Upper lobe of left lung (tissue), 4 donors: ENCODE measurements at regions not wholly inside any gene's neighbourhood (a gene's known extent, or its start where the extent isn't known, plus 50 kb on each side); places are given as distances from the start of the nearest gene placed in this dataset.

Experiments used
- EP300 ChIP-seq, 4 donors: sonication (generic); formaldehyde crosslinking; IDR thresholded peaks; one replicate each; pipeline ENCODE4 v1.5.1; 2017; ENCODE audit warnings: antibody characterized with exemption in 4 of 4, control low read depth in 2 of 4
- POLR2A ChIP-seq, 4 donors: fragments of 450-650 bp; IDR thresholded peaks; one replicate each; pipeline ENCODE4 v1.5.1; 2016 to 2017; ENCODE audit warnings: antibody characterized with exemption in 4 of 4, mild to moderate bottlenecking in 2 of 4
- TF ChIP-seq, protein P1 (sequence below), 6 experiments: fragments of 450-650 bp in 4 of 6; fragments of 200-600 bp in 2 of 6; sonication (generic) in 2 of 6; IDR thresholded peaks; one replicate each; pipeline ENCODE4 v1.5.1; 2016 to 2019; ENCODE audit warnings: antibody characterized with exemption in 6 of 6

DNA sequence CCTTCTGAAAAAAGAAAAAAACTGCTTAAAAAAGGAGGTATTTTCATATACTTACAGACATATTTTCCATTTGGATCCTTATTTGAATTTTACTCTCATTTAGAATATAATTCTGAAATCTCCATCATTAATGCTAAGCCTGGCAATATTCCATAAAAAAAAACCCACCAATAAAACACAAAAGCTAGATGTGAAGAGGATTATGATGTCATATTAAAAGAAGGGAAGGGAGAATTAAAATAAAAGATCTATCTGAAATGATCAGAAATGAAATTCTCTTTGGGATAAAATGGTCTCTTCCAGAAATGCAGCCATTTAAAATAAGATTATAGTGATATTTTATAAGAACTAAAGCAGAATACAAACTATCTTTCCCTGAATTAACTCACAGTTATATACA, 206.7 kb upstream of the CAMK1G start:
- TF ChIP-seq, protein P1, sequence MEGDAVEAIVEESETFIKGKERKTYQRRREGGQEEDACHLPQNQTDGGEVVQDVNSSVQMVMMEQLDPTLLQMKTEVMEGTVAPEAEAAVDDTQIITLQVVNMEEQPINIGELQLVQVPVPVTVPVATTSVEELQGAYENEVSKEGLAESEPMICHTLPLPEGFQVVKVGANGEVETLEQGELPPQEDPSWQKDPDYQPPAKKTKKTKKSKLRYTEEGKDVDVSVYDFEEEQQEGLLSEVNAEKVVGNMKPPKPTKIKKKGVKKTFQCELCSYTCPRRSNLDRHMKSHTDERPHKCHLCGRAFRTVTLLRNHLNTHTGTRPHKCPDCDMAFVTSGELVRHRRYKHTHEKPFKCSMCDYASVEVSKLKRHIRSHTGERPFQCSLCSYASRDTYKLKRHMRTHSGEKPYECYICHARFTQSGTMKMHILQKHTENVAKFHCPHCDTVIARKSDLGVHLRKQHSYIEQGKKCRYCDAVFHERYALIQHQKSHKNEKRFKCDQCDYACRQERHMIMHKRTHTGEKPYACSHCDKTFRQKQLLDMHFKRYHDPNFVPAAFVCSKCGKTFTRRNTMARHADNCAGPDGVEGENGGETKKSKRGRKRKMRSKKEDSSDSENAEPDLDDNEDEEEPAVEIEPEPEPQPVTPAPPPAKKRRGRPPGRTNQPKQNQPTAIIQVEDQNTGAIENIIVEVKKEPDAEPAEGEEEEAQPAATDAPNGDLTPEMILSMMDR (IDR thresholded peaks at IDR 0.05): no peak
- TF ChIP-seq EP300 (IDR thresholded peaks at IDR 0.05) (no peak), POLR2A (IDR thresholded peaks at IDR 0.05) (no peak)
